ENCODE measurements at regions not wholly inside any gene's neighbourhood (a gene's known extent, or its start where the extent isn't known, plus 50 kb on each side); places are given as distances from the start of the nearest gene placed in this dataset.

- TF ChIP-seq POLR2A (IDR thresholded peaks at IDR 0.05), result no peak
- TF ChIP-seq CTCF (IDR thresholded peaks at IDR 0.05), result no peak
- 67 to 83% methylated on average over 2 of the region's 2 CpGs for WGBS, 2 donors
- no peak for DNase-seq (ENCODE audit: low spot score in 2 of 2)
- no peak overlapping the region for H3K4me3 ChIP-seq (ENCODE audit: low read depth, poor library complexity, severe bottlenecking)
- intact Hi-C loops (cut with DNase I; ENCODE audit: low total_unique reads), result no loop called here
These were observed 237.9 kb upstream of the NAV3 start for GRCh38 chr12:77592836-77593235.

- WGBS, 2 donors, result 86 to 87% methylated on average over 9 of the region's 9 CpGs
- TF ChIP-seq POLR2A (IDR thresholded peaks at IDR 0.05) (no peak), CTCF (IDR thresholded peaks at IDR 0.05) (no peak)
- no peak overlapping the region for H3K4me3 ChIP-seq (ENCODE audit: low read depth, poor library complexity, severe bottlenecking)
- intact Hi-C loops (cut with DNase I; ENCODE audit: low total_unique reads), result no loop called here
- no peak for DNase-seq (ENCODE audit: low spot score in 2 of 2)
These were observed 238.5 kb upstream of the NAV3 start for GRCh38 chr12:77591959-77592743.

GRCh38 chr12:77590306-77590705 is 240.4 kb upstream of the NAV3 start:
- no peak for TF ChIP-seq CTCF (IDR thresholded peaks at IDR 0.05)
- no peak for TF ChIP-seq POLR2A (IDR thresholded peaks at IDR 0.05)
- no peak overlapping the region for H3K4me3 ChIP-seq (ENCODE audit: low read depth, poor library complexity, severe bottlenecking)
- DNase-seq (ENCODE audit: low spot score in 2 of 2), result no peak
- intact Hi-C loops (cut with DNase I; ENCODE audit: low total_unique reads), result no loop called here
- WGBS, 2 donors, result 81 to 84% methylated on average over 4 of the region's 4 CpGs

GRCh38 chr12:77584860-77585259 is 245.8 kb upstream of the NAV3 start:
- no peak for DNase-seq (ENCODE audit: low spot score in 2 of 2)
- WGBS, 2 donors, result 51 to 73% methylated on average over 3 of the region's 3 CpGs
- TF ChIP-seq POLR2A (IDR thresholded peaks at IDR 0.05), result no peak
- TF ChIP-seq CTCF (IDR thresholded peaks at IDR 0.05), result no peak
- H3K4me3 ChIP-seq (ENCODE audit: low read depth, poor library complexity, severe bottlenecking), result no peak overlapping the region
- intact Hi-C loops (cut with DNase I; ENCODE audit: low total_unique reads), result no loop called here

GRCh38 chr12:77578466-77579220 is 252.1 kb upstream of the NAV3 start:
- intact Hi-C loops (cut with DNase I; ENCODE audit: low total_unique reads), result no loop called here
- WGBS, 2 donors, result 56% methylated on average over 4 of the region's 4 CpGs

More at GRCh38 chr12:77578466-77579220, 252.1 kb upstream of the NAV3 start:
- TF ChIP-seq CTCF (IDR thresholded peaks at IDR 0.05), result no peak
- TF ChIP-seq POLR2A (IDR thresholded peaks at IDR 0.05), result no peak
- DNase-seq (ENCODE audit: low spot score in 2 of 2), result no peak
- H3K4me3 ChIP-seq (ENCODE audit: low read depth, poor library complexity, severe bottlenecking), result no peak overlapping the region
